ENCODE measurements at regions not wholly inside any gene's neighbourhood (a gene's known extent, or its start where the extent isn't known, plus 50 kb on each side); places are given as distances from the start of the nearest gene placed in this dataset.

GRCh38 chr2:239537633-239538356 lies 137.0 kb upstream of the HDAC4 start:
- no peak for DNase-seq

GRCh38 chr2:239536186-239536585 lies 135.4 kb upstream of the HDAC4 start:
- DNase-seq: no peak

- no peak for DNase-seq
Measured at GRCh38 chr2:239535413-239536144, 134.8 kb upstream of the HDAC4 start.

- DNase-seq: no peak
Measured at GRCh38 chr2:239534581-239535412, 134.0 kb upstream of the HDAC4 start.

- no peak for DNase-seq
Measured at GRCh38 chr2:239533569-239534316, 132.9 kb upstream of the HDAC4 start.

- no peak for DNase-seq
Measured at GRCh38 chr2:239532859-239533258, 132.0 kb upstream of the HDAC4 start.

- DNase-seq: no peak
Measured at GRCh38 chr2:239532250-239532649, 131.4 kb upstream of the HDAC4 start.

- DNase-seq: no peak
Measured at GRCh38 chr2:239531456-239532241, 130.8 kb upstream of the HDAC4 start.

- DNase-seq: no peak
Measured at GRCh38 chr2:239530749-239531316, 130.0 kb upstream of the HDAC4 start.

- no peak for DNase-seq
Measured at GRCh38 chr2:239529313-239530015, 128.6 kb upstream of the HDAC4 start.

GRCh38 chr2:239528883-239529282 lies 128.1 kb upstream of the HDAC4 start:
- DNase-seq: no peak

GRCh38 chr2:239528146-239528545 lies 127.3 kb upstream of the HDAC4 start:
- no peak for DNase-seq

GRCh38 chr2:239526666-239527415 lies 126.0 kb upstream of the HDAC4 start:
- no peak for DNase-seq

- DNase-seq: no peak
Measured at GRCh38 chr2:239526038-239526437, 125.2 kb upstream of the HDAC4 start.

- no peak for DNase-seq
Measured at GRCh38 chr2:239523954-239524330, 123.1 kb upstream of the HDAC4 start.

GRCh38 chr2:239523147-239523953 lies 122.5 kb upstream of the HDAC4 start:
- no peak for DNase-seq

GRCh38 chr2:239522740-239523119 lies 121.9 kb upstream of the HDAC4 start:
- no peak for DNase-seq

- DNase-seq: peak; percentile 83
Measured at GRCh38 chr2:239522002-239522739, 121.4 kb upstream of the HDAC4 start.

GRCh38 chr2:239521518-239521815 lies 120.6 kb upstream of the HDAC4 start:
- DNase-seq: no peak
